ENCODE measurements at regions not wholly inside any gene's neighbourhood (a gene's known extent, or its start where the extent isn't known, plus 50 kb on each side); places are given as distances from the start of the nearest gene placed in this dataset.

- Histone ChIP-seq H3F3A (ENCODE audit: low read length, unreplicated experiment) (no peaks in the 10 kb centered on the region), H3K79me2 (ENCODE audit: low read length) (no peaks in the 10 kb centered on the region), H3K4me1 (ENCODE audit: insufficient read depth, low read length) (no peaks in the 10 kb centered on the region), H3K36me3 (ENCODE audit: low read depth, low read length) (no peaks in the 10 kb centered on the region), H3K9me3 (ENCODE audit: low read length) (no peaks in the 10 kb centered on the region), H3K4me3 (ENCODE audit: low read length) (no peak overlapping the region), H3K27ac (ENCODE audit: low read length) (no peak overlapping the region), H3K27me3 (ENCODE audit: low read length) (no peaks in the 10 kb centered on the region), H3K4me2 (ENCODE audit: low read length) (no peak overlapping the region), H3K9me2 (replicated peaks; ENCODE audit: low read length) (no peaks in the 10 kb centered on the region), H4K20me1 (ENCODE audit: low read length) (no peaks in the 10 kb centered on the region), H3K9ac (ENCODE audit: low read length) (no peak overlapping the region), H2AFZ (ENCODE audit: low read length) (no peak overlapping the region)
- TF ChIP-seq EZH2phosphoT487 (IDR thresholded peaks at IDR 0.05; ENCODE audit: borderline replicate concordance, low read length) (no peak), EZH2 (IDR thresholded peaks at IDR 0.05; ENCODE audit: low read length, unreplicated experiment) (no peak), CTCF (conservative IDR thresholded peaks at IDR 0.05; ENCODE audit: low read depth, low read length) (no peak)
- ChIA-PET POLR2A (ENCODE audit: unreplicated experiment) (no interaction called here), CTCF (interaction anchor here (0.8 kb wide), 1 partner anchor 920 kb away, joined by 5 read pairs; no protein-coding TSS in a partner anchor)
- intact Hi-C loops (cut with micrococcal nuclease) = no loop called here
- BruUV-seq (replicated peaks) = no TSS peak
- ATAC-seq (no peak), DNase-seq (no peak)
These were observed 1008.1 kb upstream of the SLC10A2 start for GRCh38 chr13:104074326-104074725.

- DNase-seq (no peak), ATAC-seq (no peak)
- intact Hi-C loops (cut with micrococcal nuclease) = no loop called here
- no peak overlapping the region for H3K4me3 ChIP-seq (ENCODE audit: low read length)
- no peak overlapping the region for H3K4me2 ChIP-seq (ENCODE audit: low read length)
- H3K27ac ChIP-seq (ENCODE audit: low read length) = no peak overlapping the region
- H2AFZ ChIP-seq (ENCODE audit: low read length) = no peak overlapping the region
- H3K9me3 ChIP-seq (ENCODE audit: low read length) = no peaks in the 10 kb centered on the region
- no peaks in the 10 kb centered on the region for H3K9me2 ChIP-seq (replicated peaks; ENCODE audit: low read length)
- H3F3A ChIP-seq (ENCODE audit: low read length, unreplicated experiment) = no peaks in the 10 kb centered on the region
- no peaks in the 10 kb centered on the region for H3K36me3 ChIP-seq (ENCODE audit: low read depth, low read length)
- TF ChIP-seq EZH2phosphoT487 (IDR thresholded peaks at IDR 0.05; ENCODE audit: borderline replicate concordance, low read length) (no peak), CTCF (conservative IDR thresholded peaks at IDR 0.05; ENCODE audit: low read depth, low read length) (no peak), EZH2 (IDR thresholded peaks at IDR 0.05; ENCODE audit: low read length, unreplicated experiment) (no peak)
- no peak overlapping the region for H3K9ac ChIP-seq (ENCODE audit: low read length)
- POLR2A ChIA-PET (ENCODE audit: unreplicated experiment) = no interaction called here
- CTCF ChIA-PET = no interaction called here
- BruUV-seq (replicated peaks) = no TSS peak
- H3K27me3 ChIP-seq (ENCODE audit: low read length) = no peaks in the 10 kb centered on the region
- no peaks in the 10 kb centered on the region for H3K4me1 ChIP-seq (ENCODE audit: insufficient read depth, low read length)
- H3K79me2 ChIP-seq (ENCODE audit: low read length) = no peaks in the 10 kb centered on the region
- H4K20me1 ChIP-seq (ENCODE audit: low read length) = no peaks in the 10 kb centered on the region
These were observed 1005.6 kb upstream of the SLC10A2 start for GRCh38 chr13:104071806-104072205.

GRCh38 chr13:104065328-104065727 is 999.1 kb upstream of the SLC10A2 start:
- no peak overlapping the region for H3K27ac ChIP-seq (ENCODE audit: low read length)
- H3K79me2 ChIP-seq (ENCODE audit: low read length) = no peaks in the 10 kb centered on the region
- H3K9me3 ChIP-seq (ENCODE audit: low read length) = no peaks in the 10 kb centered on the region
- H3K4me1 ChIP-seq (ENCODE audit: insufficient read depth, low read length) = no peaks in the 10 kb centered on the region
- no peaks in the 10 kb centered on the region for H3K9me2 ChIP-seq (replicated peaks; ENCODE audit: low read length)
- ChIA-PET CTCF (no interaction called here), POLR2A (ENCODE audit: unreplicated experiment) (interaction anchor here (0.6 kb wide), 1 partner anchor 704 kb away, joined by 5 read pairs; no protein-coding TSS in a partner anchor)
- ATAC-seq = no peak
- H3K4me2 ChIP-seq (ENCODE audit: low read length) = no peak overlapping the region
- H3K9ac ChIP-seq (ENCODE audit: low read length) = no peak overlapping the region
- no TSS peak for BruUV-seq (replicated peaks)
- TF ChIP-seq CTCF (conservative IDR thresholded peaks at IDR 0.05; ENCODE audit: low read depth, low read length) (no peak), EZH2phosphoT487 (IDR thresholded peaks at IDR 0.05; ENCODE audit: borderline replicate concordance, low read length) (no peak), EZH2 (IDR thresholded peaks at IDR 0.05; ENCODE audit: low read length, unreplicated experiment) (no peak)
- no peaks in the 10 kb centered on the region for H3K36me3 ChIP-seq (ENCODE audit: low read depth, low read length)
- no peaks in the 10 kb centered on the region for H3F3A ChIP-seq (ENCODE audit: low read length, unreplicated experiment)
- intact Hi-C loops (cut with micrococcal nuclease) = no loop called here
- no peak overlapping the region for H3K4me3 ChIP-seq (ENCODE audit: low read length)
- H4K20me1 ChIP-seq (ENCODE audit: low read length) = no peaks in the 10 kb centered on the region
- H2AFZ ChIP-seq (ENCODE audit: low read length) = no peak overlapping the region
- DNase-seq = no peak
- no peaks in the 10 kb centered on the region for H3K27me3 ChIP-seq (ENCODE audit: low read length)
